ENCODE measurements at regions not wholly inside any gene's neighbourhood (a gene's known extent, or its start where the extent isn't known, plus 50 kb on each side); places are given as distances from the start of the nearest gene placed in this dataset.

- CTCF ChIA-PET: interaction anchor here (0.8 kb wide), 1 partner anchor 10 kb away, joined by 3 read pairs; no protein-coding TSS in a partner anchor
- H3K4me1 Mint-ChIP-seq (ENCODE audit: low read depth, unreplicated experiment): no peaks in the 10 kb centered on the region
- POLR2A ChIA-PET: no interaction called here
These were observed 86.9 kb upstream of the TCF12 start for GRCh38 chr15:56831467-56832005.

GRCh38 chr15:56824175-56824574 lies 90.9 kb upstream of the ZNF280D start:
- BruUV-seq (replicated peaks): no TSS peak

More at GRCh38 chr15:56831467-56832005, 86.9 kb upstream of the TCF12 start:
- no peaks in the 10 kb centered on the region for H3K27me3 ChIP-seq (replicated peaks; ENCODE audit: control insufficient read depth, insufficient read depth, low read length)
- H3K4me3 Mint-ChIP-seq (ENCODE audit: unreplicated experiment): no peak overlapping the region
- no peaks in the 10 kb centered on the region for H3K4me1 ChIP-seq
- H3K9me3 ChIP-seq: no peaks in the 10 kb centered on the region
- BruUV-seq (replicated peaks): no TSS peak
- no peak for TF ChIP-seq CTCF (IDR thresholded peaks at IDR 0.05; ENCODE audit: insufficient read depth in 1 of 2, low read depth in 1 of 2, low read length in 1 of 2, severe bottlenecking in 1 of 2, unreplicated experiment in 1 of 2)
- H3K36me3 ChIP-seq (ENCODE audit: control insufficient read depth, insufficient read depth, low read length): no peaks in the 10 kb centered on the region
- H3K27me3 Mint-ChIP-seq (ENCODE audit: insufficient read depth, unreplicated experiment): peaks cover 8% of the 10 kb centered on the region
- no peak overlapping the region for H3K4me3 ChIP-seq (ENCODE audit: low read depth, low read length)
- H3K36me3 Mint-ChIP-seq (ENCODE audit: insufficient read depth, unreplicated experiment): no peaks in the 10 kb centered on the region
- no peak for DNase-seq
- H3K27ac Mint-ChIP-seq (ENCODE audit: unreplicated experiment): no peak overlapping the region
- intact Hi-C loops (cut with micrococcal nuclease; ENCODE audit: unreplicated experiment): no loop called here
- no peaks in the 10 kb centered on the region for H3K9me3 Mint-ChIP-seq (ENCODE audit: unreplicated experiment)

GRCh38 chr15:56821721-56822425 lies 88.6 kb upstream of the ZNF280D start:
- intact Hi-C loops (cut with micrococcal nuclease; ENCODE audit: unreplicated experiment): loop anchor here (1.0 to 10.0 kb wide), 6 partner anchors 47 to 723 kb away; partner anchors contain the start of gene TCF12
- DNase-seq: peak; percentile 50 to 64
- Histone ChIP-seq H3K9me3 (no peaks in the 10 kb centered on the region), H3K4me1 (no peaks in the 10 kb centered on the region), H3K27me3 (replicated peaks; ENCODE audit: control insufficient read depth, insufficient read depth, low read length) (no peaks in the 10 kb centered on the region), H3K4me3 (ENCODE audit: low read depth, low read length) (no peak overlapping the region), H3K36me3 (ENCODE audit: control insufficient read depth, insufficient read depth, low read length) (no peaks in the 10 kb centered on the region)
- peak; percentile 43 to 67 for TF ChIP-seq CTCF (IDR thresholded peaks at IDR 0.05; ENCODE audit: insufficient read depth in 1 of 2, low read depth in 1 of 2, low read length in 1 of 2, severe bottlenecking in 1 of 2, unreplicated experiment in 1 of 2)
- H3K27me3 Mint-ChIP-seq (ENCODE audit: insufficient read depth, unreplicated experiment): peaks cover 6% of the 10 kb centered on the region
- no peaks in the 10 kb centered on the region for H3K36me3 Mint-ChIP-seq (ENCODE audit: insufficient read depth, unreplicated experiment)
- H3K4me1 Mint-ChIP-seq (ENCODE audit: low read depth, unreplicated experiment): no peaks in the 10 kb centered on the region
- H3K4me3 Mint-ChIP-seq (ENCODE audit: unreplicated experiment): no peak overlapping the region
- CTCF ChIA-PET: interaction anchor here (0.6 to 1.2 kb wide), 5 partner anchors 10 to 510 kb away, joined by 3 to 4 read pairs (median 3); partner anchors contain the start of gene TCF12
- no peaks in the 10 kb centered on the region for H3K9me3 Mint-ChIP-seq (ENCODE audit: unreplicated experiment)
- no peak overlapping the region for H3K27ac Mint-ChIP-seq (ENCODE audit: unreplicated experiment)
- POLR2A ChIA-PET: no interaction called here
- BruUV-seq (replicated peaks): no TSS peak

More at GRCh38 chr15:56824175-56824574, 90.9 kb upstream of the ZNF280D start:
- Histone ChIP-seq H3K36me3 (ENCODE audit: control insufficient read depth, insufficient read depth, low read length) (no peaks in the 10 kb centered on the region), H3K4me3 (ENCODE audit: low read depth, low read length) (no peak overlapping the region), H3K9me3 (no peaks in the 10 kb centered on the region), H3K4me1 (no peaks in the 10 kb centered on the region), H3K27me3 (replicated peaks; ENCODE audit: control insufficient read depth, insufficient read depth, low read length) (no peaks in the 10 kb centered on the region)
- ChIA-PET CTCF (no interaction called here), POLR2A (no interaction called here)
- Mint-ChIP-seq H3K36me3 (ENCODE audit: insufficient read depth, unreplicated experiment) (no peaks in the 10 kb centered on the region), H3K4me3 (ENCODE audit: unreplicated experiment) (no peak overlapping the region), H3K27ac (ENCODE audit: unreplicated experiment) (no peak overlapping the region), H3K9me3 (ENCODE audit: unreplicated experiment) (no peaks in the 10 kb centered on the region), H3K27me3 (ENCODE audit: insufficient read depth, unreplicated experiment) (peaks cover 8% of the 10 kb centered on the region), H3K4me1 (ENCODE audit: low read depth, unreplicated experiment) (no peaks in the 10 kb centered on the region)
- no peak for TF ChIP-seq CTCF (IDR thresholded peaks at IDR 0.05; ENCODE audit: insufficient read depth in 1 of 2, low read depth in 1 of 2, low read length in 1 of 2, severe bottlenecking in 1 of 2, unreplicated experiment in 1 of 2)
- no peak for DNase-seq
- intact Hi-C loops (cut with micrococcal nuclease; ENCODE audit: unreplicated experiment): loop anchor here (10.0 kb wide), 2 partner anchors 329 to 721 kb away; no protein-coding TSS in a partner anchor

Data from Caco-2 (cell line).